NCI-H128 (cell line): ENCODE measurements at regions not wholly inside any gene's neighbourhood (a gene's known extent, or its start where the extent isn't known, plus 50 kb on each side); places are given as distances from the start of the nearest gene placed in this dataset.

Experiments used
- DNase-seq: peaks from one replicate; lab custom pipeline; 2025; ENCODE audit not compliant: unreplicated experiment; lab: John Stamatoyannopoulos, UW

DNA sequence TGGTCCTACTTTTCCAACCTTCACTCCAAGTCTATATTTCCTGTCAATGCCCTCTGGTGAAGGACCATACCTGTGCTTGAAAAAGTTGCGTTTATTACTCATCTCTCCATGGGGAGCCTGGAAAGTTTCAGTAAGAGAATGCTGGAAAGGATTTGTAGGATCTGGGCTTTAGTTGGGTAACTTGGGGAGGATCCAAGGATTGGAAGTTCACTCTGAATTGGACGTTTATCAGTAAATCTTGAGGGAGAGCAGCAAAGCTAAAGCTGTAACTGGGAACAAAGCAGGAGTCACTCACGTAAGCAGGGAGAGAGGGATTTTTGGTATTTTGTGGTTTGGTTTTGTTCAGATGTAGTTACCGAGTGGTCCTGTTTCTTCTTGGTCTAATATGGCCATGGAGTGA lies 51.4 kb upstream of the NPVF start:
- DNase-seq: no peak

DNA sequence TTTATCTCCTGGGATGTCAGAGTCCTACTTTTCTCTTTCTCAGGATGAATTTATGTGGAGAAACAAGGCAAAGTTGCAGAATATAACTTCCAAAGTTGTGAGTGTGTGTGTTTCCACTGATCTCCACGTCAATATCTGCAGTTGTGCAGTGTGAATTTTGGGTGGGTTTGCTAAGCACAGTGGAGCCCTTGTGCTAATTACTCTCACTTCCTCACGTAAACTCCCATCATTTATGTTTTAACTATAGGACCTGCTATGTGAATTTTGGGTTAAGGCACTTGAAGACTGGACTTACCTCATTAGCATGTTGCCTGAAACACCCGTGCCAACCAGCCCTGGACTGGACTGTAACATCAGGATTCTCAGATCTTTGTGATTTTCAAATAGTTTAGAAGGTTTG lies 51.9 kb upstream of the NPVF start:
- no peak for DNase-seq

DNA sequence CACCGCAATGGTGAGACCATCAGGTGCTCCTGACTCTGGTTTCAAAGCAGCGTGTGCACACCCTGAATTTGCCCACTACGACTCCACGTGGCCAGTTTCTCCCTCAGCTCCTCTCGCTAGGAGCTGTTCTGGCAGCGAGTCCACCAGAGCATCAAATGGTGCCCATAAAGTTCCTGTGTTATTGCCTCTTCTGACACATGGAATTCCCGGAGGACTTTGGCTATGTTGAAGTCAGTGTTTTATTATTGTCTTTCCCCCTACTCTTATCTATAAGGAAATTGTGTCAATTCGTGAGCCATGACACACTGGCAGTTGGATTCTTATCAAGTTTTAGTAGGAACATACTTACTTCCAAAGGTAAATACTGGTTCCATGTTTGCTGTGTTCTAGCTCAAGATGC lies 53.9 kb upstream of the NPVF start:
- no peak for DNase-seq

- no peak for DNase-seq
Measured at GRCh38 chr7:25286756-25287155, 58.5 kb upstream of the NPVF start.

GRCh38 chr7:25287291-25287690 lies 59.0 kb upstream of the NPVF start:
- DNase-seq: no peak

- no peak for DNase-seq
Measured at GRCh38 chr7:25288556-25289307, 60.4 kb upstream of the NPVF start.

- no peak for DNase-seq
Measured at GRCh38 chr7:25289518-25289917, 61.2 kb upstream of the NPVF start.

GRCh38 chr7:25294624-25295023 lies 66.3 kb upstream of the NPVF start:
- DNase-seq: no peak

DNA sequence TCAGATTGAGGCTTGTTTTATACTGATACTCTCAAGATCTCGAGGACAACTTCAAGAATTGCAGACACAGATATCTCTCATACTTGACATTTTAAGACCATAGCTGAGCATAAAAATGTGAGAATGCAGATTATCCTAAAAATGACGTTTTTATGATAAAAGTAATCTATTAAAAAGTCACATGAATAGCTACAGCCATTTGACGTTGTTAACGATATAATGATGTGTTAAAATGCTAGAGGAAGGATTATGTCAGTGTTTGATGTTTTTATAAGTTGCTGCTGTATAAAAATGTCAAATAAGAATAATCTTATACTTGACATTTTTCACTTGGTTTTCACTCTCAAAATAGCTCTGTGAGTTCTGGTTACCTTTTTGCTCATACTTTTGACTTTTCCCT lies 67.1 kb upstream of the NPVF start:
- no peak for DNase-seq

DNA sequence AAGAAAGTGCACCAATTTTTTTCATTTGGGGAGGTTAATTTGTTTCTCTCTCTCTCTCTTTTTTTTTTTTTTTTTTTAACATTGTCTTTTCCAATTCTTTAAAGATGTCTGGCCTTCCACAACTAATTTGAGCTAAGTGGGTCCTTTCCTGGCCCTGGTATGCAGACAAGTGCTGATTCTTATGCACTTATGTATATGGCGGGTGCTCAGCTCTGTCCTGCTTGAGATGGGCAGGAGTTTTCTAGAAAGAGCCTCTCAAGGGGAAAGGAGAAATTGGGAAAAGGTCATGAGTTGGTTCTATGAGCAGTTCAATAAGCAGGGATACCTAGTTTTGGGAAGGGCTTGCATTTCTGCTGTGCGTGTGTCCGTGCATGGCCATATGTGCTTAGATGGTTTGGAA lies 67.8 kb upstream of the NPVF start:
- DNase-seq: no peak

DNA sequence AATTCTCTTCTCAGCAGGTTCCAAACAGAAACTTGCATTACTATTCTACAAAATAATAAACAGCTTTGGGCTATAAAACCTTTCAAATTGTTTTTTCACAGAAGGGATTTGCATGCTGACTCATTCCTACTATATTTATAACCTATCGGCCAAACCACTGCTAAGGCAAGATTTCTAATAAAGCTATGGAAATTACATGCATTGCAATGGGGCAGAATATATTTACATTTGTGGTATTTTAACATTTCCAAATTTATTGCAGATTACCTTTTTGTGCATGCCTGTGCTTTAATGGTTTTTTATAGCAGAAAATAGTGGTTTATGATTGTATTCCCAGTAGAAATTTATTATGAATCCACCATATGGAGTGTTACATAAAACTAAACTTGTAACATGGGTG lies 69.0 kb upstream of the NPVF start:
- DNase-seq: no peak

GRCh38 chr7:25303281-25304181 lies 75.2 kb upstream of the NPVF start:
- no peak for DNase-seq

DNA sequence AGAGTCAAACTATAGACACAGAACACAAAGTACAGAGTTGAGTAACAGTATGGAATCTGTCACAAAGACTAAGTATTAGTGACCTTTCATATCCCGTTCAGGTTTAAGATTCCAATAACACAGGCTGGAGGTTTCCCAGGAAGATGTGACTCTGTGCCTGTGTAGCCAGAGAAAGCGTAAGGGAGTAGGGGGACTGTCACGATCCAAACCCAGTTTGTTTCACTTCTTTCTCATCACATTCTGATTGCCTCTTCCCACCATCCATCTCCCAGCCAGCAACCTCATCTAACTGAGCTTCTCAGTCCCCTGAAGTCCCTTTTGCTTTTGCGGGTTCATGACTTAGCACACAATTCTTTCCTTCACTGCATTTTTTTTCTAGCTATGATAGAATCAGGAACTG lies 76.4 kb upstream of the NPVF start:
- DNase-seq: no peak

DNA sequence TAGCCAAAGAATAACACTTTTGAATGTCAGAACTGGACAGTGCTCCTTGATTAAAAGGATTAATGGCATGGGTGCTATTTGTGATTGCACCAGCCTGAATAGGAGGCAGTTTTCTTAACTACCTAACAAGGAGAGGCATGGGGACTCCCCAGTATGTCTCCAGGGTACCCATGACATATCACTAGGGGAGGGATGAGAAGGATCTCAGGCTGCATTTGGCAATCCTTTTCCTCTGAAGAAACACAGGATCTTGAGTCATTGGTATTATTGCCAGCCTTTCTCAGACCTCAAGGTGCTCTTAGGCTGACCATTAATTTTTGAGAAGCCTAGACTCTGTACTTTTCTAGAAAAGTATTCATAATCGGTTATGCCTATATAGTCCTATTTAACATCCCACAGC lies 77.5 kb upstream of the NPVF start:
- DNase-seq: no peak

- DNase-seq: no peak
Measured at GRCh38 chr7:25307624-25308023, 79.3 kb upstream of the NPVF start.

DNA sequence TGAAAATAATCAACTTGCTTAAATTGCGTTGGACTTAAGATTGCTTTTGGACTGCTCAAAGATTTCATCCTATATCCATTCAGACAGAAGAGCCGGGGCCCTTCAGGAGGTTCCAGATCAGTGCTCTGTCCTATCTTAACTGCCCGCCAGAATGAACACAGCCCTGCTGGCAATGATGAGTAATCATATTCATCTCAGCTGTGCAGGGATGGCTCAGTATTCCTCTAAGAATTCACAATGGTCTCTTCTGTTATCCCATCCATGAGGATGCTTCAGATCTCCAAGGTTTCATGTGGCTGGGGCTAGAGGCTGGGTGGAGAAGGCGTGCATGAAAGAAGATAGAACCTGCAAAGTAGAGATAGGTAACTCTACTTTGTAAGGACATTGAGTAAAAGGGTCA lies 80.0 kb upstream of the NPVF start:
- no peak for DNase-seq

GRCh38 chr7:25308906-25309705 lies 80.8 kb upstream of the NPVF start:
- no peak for DNase-seq

DNA sequence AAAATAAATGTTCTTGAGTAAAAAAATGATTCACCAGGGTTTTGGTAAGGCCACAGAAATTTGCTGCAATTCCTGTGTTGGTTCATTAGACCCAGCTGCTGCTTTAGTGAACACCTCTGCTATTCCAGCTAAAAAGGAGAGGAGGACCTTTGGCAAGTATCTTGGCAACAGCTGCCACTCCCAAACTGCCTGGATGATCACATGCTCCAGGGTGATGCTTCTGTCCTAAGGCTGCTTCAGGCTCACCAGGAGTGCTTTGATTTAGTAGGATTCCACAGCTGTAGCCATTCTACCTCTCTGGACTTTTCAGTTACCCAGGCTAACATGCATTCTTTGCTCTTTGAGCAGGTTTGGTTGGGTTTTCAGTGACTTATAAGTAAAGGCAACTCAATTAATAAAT lies 82.6 kb upstream of the NPVF start:
- no peak for DNase-seq

DNA sequence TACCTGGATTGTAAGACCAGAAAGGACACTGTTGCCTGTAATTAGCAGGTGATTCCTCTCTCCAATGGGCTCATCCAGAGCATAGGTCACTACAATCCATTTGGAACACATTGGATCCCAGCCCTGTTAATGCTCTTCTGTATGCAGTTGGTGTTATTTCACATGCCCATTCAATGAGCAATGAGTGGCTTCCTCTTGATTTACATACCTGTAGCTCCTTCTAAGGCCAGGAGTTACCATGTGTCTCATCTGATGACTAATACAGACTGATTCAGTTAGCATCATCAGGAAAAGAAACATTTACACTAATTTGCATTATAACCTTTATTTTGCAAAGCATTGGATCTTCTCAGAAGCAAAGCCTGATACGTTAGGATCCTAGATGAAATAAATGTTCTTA lies 83.1 kb upstream of the NPVF start:
- DNase-seq: no peak

- no peak for DNase-seq
Measured at GRCh38 chr7:25312968-25313367, 84.7 kb upstream of the NPVF start.

DNA sequence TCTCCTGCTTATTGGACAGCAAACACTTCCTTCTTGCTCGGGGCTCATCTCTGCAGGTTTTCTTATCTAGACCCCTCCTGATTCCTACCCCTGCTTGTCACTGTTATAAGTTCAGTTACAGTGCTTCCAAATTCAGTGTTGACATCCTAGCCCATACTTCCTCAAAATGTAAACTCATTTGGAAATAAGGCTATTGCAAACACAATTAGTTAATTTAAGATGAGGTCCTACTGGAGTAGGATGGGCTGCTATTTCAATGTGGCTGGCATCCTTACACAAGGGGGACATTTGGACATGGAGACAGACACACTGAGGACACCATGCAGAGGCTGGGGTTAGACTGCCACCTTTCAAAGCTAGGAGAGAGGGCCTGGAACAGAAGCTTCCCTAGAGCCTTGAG lies 85.2 kb upstream of the NPVF start:
- DNase-seq: no peak
